ENCODE measurements at regions not wholly inside any gene's neighbourhood (a gene's known extent, or its start where the extent isn't known, plus 50 kb on each side); places are given as distances from the start of the nearest gene placed in this dataset.

GRCh38 chr12:88865537-88865936 lies 285.3 kb upstream of the KITLG start:
- TF ChIP-seq CTCF (conservative IDR thresholded peaks at IDR 0.05; ENCODE audit: low read depth, low read length) = no peak
- no peaks in the 10 kb centered on the region for H4K20me1 ChIP-seq (ENCODE audit: insufficient read depth)
- H3K9ac ChIP-seq = no peak overlapping the region

GRCh38 chr12:88860851-88861250 lies 280.6 kb upstream of the KITLG start:
- no peak for TF ChIP-seq CTCF (conservative IDR thresholded peaks at IDR 0.05; ENCODE audit: low read depth, low read length)
- Histone ChIP-seq H3K79me2 (ENCODE audit: insufficient read depth, low read depth) (no peaks in the 10 kb centered on the region), H2AFZ (ENCODE audit: low read depth) (peak overlapping the region; percentile 36; the same call in 1 of the 2 replicates), H3K36me3 (ENCODE audit: insufficient read depth) (no peaks in the 10 kb centered on the region), H3K9ac (no peak overlapping the region; the same call in 1 of the 2 replicates), H3K27ac (peak overlapping the region; percentile 53), H3K4me3 (IDR thresholded peaks at IDR 0.05; ENCODE audit: insufficient read depth, low read depth, low read length) (no peak overlapping the region), H3K4me2 (peak overlapping the region; percentile 52), H3K4me1 (ENCODE audit: low read depth, poor library complexity, severe bottlenecking) (peaks cover 62% of the 10 kb centered on the region), H4K20me1 (ENCODE audit: insufficient read depth) (no peaks in the 10 kb centered on the region), H3K27me3 (ENCODE audit: insufficient read depth, low read depth) (no peaks in the 10 kb centered on the region)

More at GRCh38 chr12:88865537-88865936, 285.3 kb upstream of the KITLG start:
- no peaks in the 10 kb centered on the region for H3K79me2 ChIP-seq (ENCODE audit: insufficient read depth, low read depth)
- H3K27ac ChIP-seq = no peak overlapping the region
- no peak overlapping the region for H3K4me2 ChIP-seq
- H3K4me1 ChIP-seq (ENCODE audit: low read depth, poor library complexity, severe bottlenecking) = peaks cover 47% of the 10 kb centered on the region
- H2AFZ ChIP-seq (ENCODE audit: low read depth) = no peak overlapping the region
- H3K36me3 ChIP-seq (ENCODE audit: insufficient read depth) = no peaks in the 10 kb centered on the region
- no peaks in the 10 kb centered on the region for H3K27me3 ChIP-seq (ENCODE audit: insufficient read depth, low read depth)
- H3K4me3 ChIP-seq (IDR thresholded peaks at IDR 0.05; ENCODE audit: insufficient read depth, low read depth, low read length) = no peak overlapping the region

- H3K27ac ChIP-seq = peak overlapping the region; percentile 46; the same call in 1 of the 2 replicates
- H4K20me1 ChIP-seq (ENCODE audit: insufficient read depth) = no peaks in the 10 kb centered on the region
- no peak overlapping the region for H3K9ac ChIP-seq
- peaks cover 69% of the 10 kb centered on the region for H3K4me1 ChIP-seq (ENCODE audit: low read depth, poor library complexity, severe bottlenecking)
- no peaks in the 10 kb centered on the region for H3K27me3 ChIP-seq (ENCODE audit: insufficient read depth, low read depth)
- H3K36me3 ChIP-seq (ENCODE audit: insufficient read depth) = no peaks in the 10 kb centered on the region
- no peaks in the 10 kb centered on the region for H3K79me2 ChIP-seq (ENCODE audit: insufficient read depth, low read depth)
- H3K4me2 ChIP-seq = peak overlapping the region; percentile 57
- H2AFZ ChIP-seq (ENCODE audit: low read depth) = no peak overlapping the region
- H3K4me3 ChIP-seq (IDR thresholded peaks at IDR 0.05; ENCODE audit: insufficient read depth, low read depth, low read length) = no peak overlapping the region
- TF ChIP-seq CTCF (conservative IDR thresholded peaks at IDR 0.05; ENCODE audit: low read depth, low read length) = no peak
Observed at GRCh38 chr12:88856201-88856600, 275.9 kb upstream of the KITLG start.

- no peak for TF ChIP-seq CTCF (conservative IDR thresholded peaks at IDR 0.05; ENCODE audit: low read depth, low read length)
- H3K4me3 ChIP-seq (IDR thresholded peaks at IDR 0.05; ENCODE audit: insufficient read depth, low read depth, low read length) = no peak overlapping the region
- H3K27me3 ChIP-seq (ENCODE audit: insufficient read depth, low read depth) = no peaks in the 10 kb centered on the region
- H3K9ac ChIP-seq = no peak overlapping the region
- peaks cover 60% of the 10 kb centered on the region for H3K4me1 ChIP-seq (ENCODE audit: low read depth, poor library complexity, severe bottlenecking)
- no peaks in the 10 kb centered on the region for H3K79me2 ChIP-seq (ENCODE audit: insufficient read depth, low read depth)
- peak overlapping the region; percentile 36; the same call in 1 of the 2 replicates for H2AFZ ChIP-seq (ENCODE audit: low read depth)
- H3K4me2 ChIP-seq = peak overlapping the region; percentile 57
- peak overlapping the region; percentile 46 for H3K27ac ChIP-seq
- no peaks in the 10 kb centered on the region for H3K36me3 ChIP-seq (ENCODE audit: insufficient read depth)
- H4K20me1 ChIP-seq (ENCODE audit: insufficient read depth) = no peaks in the 10 kb centered on the region
Observed at GRCh38 chr12:88855301-88855700, 275.0 kb upstream of the KITLG start.
